Left renal cortex interstitium (tissue), 4 donors: ENCODE measurements at regions not wholly inside any gene's neighbourhood (a gene's known extent, or its start where the extent isn't known, plus 50 kb on each side); places are given as distances from the start of the nearest gene placed in this dataset.
A peak's percentile ranks its signal among the peaks of the same experiment; 100 is the strongest.
"Not testable (repeated sequence)": the region's sequence is repeated elsewhere in the genome, so short reads cannot be mapped to it uniquely, and the experiment has no call there.

ENCODE experiments used
- DNase-seq, 4 donors: peaks; one replicate each; pipeline ENCODE4 v3.0.0-alpha.2; 2013; ENCODE audit warnings: low read depth in 4 of 4, low spot score in 2 of 4, missing footprints in 1 of 4

DNA sequence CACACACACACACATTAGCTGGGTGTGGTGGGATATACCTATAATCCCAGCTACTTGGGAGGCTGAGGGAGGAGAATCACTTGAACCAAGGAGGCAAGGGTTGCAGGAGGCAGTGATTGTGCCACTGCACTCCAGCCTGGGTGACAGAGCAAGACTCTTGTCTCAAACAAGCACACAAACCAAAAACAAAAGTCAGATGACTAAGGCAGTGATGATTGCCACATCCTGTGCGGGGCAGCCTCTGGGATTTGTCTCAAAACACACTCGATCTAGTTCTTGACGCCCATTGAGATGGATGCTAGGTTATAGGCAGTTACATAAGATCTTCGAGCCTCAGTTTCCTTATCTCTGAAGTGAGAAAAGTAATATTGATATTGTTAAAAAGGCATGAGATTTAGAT lies 57.8 kb upstream of the NBPF8 start:
- DNase-seq, result not testable (repeated sequence)

DNA sequence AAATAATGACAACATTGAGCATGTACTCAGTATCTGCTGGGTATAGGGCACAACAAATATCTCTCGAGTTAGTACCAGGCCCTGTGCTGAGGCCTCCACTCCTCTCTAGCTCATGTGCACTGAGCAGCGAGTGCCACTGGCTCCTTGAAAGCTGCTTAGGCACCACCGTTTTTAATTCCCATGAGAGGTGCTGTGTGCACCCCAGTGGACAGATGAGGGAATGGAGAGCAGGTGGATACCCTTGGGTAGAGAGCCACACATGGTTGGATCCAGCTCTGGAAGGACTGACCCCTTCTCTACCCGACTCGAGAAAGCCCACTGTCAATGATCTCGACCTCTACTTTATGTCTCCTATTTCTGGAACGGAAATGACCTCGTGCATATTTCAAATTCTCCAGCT lies 58.7 kb upstream of the NBPF8 start:
- DNase-seq, result not testable (repeated sequence)

DNA sequence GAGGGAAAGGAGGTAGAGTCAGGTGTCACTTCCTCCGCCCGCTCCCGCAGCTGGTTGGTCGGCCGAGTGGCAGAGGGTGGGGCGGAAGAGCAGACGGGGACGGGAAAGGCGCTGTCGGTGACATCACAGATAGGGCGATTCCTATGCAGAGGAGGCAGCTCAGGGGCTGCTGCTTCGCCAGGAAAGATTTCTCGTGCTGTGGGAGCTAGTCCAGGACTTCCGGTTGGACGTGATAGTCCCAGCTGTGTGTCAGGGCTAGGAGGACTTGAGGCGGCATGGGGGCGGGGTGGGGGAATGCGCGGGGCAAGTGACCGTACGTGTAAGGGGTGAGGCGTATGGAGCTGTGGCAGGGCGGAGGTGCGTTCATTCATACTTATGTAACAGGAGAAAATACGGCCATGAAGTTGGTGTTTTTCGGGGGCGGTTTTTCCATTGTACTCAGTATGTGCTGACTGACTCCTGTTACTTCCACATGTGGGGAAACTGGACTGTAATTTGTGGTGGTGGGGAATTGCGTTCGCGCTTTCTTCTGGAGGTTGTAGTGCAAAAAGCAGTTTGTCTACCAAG lies 60.1 kb upstream of the NBPF8 start:
- DNase-seq, result peak; percentile 17 to 39 (median 38)

DNA sequence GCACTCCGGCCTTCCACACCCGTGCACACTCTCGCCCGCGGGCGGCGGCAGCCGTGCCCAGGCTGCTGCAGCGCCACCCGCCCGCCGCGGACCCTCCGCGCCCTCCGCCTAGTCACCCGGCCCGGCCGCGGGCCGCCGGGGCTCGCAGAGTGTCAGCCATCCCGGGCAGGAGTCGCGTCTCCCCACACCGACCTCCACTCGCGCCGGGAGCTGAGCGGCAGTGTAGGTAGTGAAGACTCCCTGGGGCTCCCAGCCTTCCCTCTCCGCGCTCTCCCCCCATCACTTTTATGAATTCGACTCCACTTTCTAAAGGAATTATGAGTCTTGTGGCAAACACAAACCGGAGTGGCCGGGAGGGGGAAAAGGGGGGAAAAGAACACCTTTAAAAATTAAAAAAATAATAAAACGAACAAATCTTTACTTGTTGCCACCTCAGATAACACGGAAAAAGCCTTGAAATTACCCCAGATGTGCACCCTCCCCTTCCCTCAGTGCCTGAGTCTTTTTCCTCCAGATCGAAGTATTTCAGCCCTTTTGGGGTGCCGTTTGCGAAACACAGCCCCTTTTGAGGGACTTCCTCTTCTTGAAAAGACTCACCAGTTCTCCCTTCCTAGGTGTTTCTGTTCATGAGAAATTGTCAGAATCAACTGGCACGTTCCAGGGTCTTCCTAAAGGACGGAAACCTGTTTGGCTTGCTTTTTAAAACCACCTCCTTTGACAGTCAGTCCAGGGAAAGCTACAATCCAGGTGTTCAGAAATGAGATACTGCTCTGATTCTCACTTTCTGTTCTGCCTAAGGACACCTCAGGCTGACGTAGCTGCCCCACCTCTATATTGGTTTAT lies 72.4 kb upstream of the NBPF8 start:
- not testable (repeated sequence) for DNase-seq

DNA sequence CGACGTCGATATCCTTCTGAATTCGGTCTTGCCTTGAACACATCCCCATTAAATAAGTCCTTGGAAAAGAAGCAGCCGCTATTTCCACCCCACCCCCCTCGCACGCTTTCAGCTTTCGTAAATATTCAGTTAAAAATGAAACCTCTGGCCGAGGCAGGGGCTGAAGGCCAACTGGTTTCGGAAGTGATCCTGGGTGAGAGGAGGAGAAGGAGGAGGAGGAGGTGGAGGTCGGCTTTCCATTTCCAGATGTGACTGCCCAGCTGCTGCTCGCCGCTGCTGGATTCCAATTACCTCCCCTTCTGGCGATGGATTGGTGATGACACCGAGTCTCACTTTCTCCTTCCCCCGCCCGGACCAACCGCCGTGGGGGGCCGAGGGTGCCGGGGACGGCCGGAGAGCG lies 73.1 kb upstream of the NBPF8 start:
- DNase-seq, result peak in 1 of 4 donors; percentile 14

DNA sequence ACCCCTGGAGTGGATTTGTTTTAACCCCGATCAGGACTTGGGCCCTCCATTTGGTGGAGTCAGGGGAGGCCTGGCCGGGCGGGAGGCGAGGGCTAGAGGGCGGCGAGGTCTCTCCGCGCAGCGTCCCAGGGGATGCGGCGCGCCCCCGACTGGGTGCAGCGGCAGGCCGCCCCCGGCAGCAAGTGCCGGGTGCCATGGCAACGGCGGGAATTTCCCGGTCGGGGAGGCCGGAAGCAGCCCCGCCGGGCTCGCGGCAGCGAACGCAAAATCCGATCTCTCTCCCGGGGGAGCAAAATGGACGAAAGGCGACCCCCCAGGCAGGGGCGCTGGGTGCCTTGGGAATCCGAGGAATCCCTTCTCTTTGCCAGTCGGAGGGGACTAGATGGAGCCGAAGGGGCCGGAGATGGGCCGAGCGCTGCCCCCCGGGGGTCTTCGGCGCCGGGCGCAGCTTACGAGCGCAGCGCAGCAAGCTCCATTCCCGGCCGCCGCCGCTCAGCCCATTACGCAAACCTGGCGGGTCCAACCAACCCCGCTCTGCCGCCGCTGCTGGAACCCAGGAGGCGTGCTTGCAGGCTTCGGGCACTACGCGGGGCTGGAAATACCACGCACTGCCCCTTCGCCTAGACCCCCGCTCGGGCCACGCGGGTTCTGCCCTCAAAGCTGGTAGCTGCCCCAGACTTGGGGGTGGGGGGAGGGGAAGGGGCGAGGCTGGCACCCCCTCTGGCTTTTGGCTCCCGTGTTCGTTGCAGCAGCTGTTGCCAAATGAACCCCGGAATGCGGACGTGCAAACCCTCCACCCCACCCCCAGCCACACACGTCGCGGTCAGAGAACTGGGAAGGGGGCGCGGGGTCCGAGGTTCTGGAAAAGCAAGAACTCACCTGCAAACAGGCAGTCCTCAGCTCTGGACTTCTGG lies 73.7 kb upstream of the NBPF8 start:
- DNase-seq, result not testable (repeated sequence)

DNA sequence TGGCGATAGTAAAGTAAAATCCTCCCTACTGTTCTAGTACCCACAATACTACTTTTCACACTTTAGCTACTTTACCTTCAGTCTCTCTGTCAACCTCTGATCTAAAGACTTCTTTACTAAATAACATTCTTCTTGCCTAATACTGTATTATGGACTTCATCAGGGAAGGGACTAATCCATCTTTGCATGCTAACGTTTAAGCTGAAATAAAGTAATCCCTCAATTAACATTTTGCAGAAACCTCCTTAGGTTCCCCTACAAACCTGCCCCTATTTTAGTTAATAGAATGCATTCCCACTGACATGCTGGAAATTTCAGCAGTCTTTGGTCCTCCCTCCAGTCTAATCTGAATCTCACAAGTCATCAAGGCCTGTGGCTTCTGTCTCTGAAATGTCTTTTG lies 99.1 kb upstream of the NBPF8 start:
- DNase-seq, result not testable (repeated sequence)

DNA sequence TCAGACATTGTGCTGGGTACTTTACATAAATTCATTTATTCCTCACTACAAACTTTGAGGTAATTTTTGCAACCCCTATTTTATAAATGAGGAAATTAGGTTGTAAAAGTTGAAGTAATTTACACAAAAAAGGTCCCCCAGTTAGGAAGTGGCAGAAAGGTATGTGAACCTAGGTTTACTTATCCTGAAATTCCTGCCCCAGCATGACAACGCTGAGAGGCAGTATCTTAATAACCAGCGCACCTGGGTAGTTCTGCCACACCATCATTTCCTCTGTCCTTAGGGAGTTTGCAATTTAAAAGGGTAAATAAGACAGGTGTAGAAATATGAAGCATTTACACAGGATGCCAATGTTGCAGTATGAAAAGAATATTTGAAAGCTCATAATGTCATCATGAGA lies 102.9 kb upstream of the NBPF8 start:
- DNase-seq, result not testable (repeated sequence)

DNA sequence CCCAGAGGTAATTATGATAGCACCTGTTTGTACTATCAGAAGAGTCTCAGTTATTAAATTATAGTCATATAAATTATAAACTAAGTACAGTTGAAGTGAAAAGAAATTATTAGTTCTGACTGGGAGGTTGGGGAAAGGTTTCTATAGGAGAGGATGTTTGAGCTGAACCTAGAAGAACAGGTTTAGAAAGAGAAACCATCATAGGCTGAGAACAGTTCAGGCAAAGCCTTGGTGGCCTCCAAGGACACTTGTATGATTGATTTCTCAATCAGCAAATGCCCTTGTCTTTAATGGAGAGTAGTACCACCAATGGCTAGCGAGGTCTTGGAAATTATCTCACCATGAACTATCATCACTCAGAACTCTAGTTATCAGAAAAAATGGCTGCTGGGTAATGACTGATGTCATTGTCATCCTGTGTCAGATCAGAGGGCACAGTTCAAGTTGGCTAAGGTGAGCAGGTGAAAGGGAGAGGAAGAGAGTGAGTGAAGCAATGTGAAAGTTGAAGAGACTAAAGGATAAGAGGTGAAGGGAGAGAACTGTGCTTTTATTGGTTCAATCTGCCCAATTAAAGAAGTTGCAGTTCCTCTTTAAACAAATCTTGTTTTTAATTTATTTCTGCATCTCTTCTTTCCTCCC lies 105.8 kb upstream of the NBPF8 start:
- not testable (repeated sequence) for DNase-seq

DNA sequence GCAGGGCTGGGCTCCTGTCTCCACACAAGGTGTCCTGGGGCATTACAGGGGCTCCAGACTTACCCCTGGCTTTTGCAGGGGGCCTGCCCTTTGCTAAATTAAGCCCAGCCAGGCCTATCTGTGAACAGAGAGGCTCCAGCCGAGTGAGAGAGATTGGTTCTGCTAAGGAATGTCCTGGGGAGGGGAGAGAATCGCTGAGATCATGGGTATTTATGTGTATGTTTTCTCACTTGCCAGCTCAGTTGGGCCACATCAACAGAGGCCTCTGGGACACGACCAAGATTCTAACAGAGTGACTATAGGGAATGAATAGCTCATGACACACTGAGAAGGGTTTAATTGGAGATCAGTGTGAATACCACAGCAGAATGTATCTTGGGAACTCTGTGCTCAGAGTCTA lies 109.8 kb upstream of the NBPF8 start:
- not testable (repeated sequence) for DNase-seq

DNA sequence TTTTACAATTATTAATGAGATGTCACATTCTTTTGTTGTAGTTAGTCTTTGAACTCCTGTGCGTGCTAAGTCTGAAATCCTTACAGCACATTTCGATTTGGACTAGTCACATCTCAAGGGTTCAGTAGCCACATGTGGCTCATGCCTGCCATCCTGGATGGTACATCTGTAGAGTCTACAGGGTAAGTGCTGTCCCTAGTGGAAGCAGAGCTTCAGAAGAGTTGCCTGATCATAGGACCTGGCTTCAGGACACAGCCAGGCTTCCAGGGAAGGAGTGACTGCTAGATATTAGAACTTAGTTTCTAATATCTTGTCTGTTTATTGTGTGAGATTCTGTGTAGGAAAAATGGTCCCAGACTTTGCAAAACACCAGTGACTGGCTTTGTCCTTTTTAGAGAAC lies 110.5 kb upstream of the NBPF8 start:
- DNase-seq, result not testable (repeated sequence)

DNA sequence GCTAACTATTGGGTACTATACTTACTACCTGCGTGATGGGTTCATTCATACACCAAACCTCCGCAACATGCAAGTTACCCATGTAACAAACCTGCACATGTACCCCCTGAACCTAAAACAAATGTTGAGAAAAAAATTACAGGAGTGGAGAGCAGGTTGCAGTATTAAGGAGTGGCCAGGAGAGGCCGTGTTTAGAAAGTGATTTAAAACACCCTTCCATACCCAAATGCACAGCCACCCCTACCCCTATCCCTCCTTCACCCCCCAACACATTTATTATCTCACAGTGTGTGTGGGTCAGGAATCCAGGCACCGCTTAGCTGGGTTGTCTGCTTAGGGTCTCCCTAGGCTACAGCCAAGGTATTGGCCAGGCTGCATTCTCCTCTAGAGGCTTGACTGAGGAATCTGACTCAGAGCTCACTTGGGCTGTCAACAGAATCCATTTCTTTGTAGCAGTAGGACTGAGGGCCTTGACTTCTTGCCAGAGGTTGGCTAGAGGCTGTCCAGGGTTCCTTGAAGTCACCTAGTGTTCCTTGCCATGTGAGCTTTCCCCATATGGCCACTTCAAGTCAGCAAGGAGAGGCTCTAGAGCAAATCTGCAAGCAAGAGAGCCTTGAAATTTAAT lies 115.3 kb upstream of the NBPF8 start:
- not testable (repeated sequence) for DNase-seq

DNA sequence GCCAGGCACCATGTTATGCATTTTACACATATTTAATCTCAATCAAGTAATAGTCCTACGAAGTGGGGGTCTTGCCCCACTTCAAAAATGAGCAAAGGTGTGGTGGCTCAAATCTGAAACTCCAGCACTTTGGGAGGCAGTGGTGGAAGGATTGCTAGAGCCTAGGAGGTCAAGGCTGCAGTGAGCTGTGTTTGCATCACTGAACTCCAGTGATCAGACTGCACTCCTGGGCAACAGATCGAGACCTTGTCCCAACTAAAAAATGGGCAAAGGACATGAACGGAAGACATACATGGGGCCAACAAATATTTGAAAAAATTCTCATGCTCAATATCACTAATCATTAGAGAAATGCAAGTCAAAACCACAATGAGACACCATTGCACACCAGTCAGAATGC lies 116.3 kb upstream of the NBPF8 start:
- DNase-seq, result not testable (repeated sequence)

DNA sequence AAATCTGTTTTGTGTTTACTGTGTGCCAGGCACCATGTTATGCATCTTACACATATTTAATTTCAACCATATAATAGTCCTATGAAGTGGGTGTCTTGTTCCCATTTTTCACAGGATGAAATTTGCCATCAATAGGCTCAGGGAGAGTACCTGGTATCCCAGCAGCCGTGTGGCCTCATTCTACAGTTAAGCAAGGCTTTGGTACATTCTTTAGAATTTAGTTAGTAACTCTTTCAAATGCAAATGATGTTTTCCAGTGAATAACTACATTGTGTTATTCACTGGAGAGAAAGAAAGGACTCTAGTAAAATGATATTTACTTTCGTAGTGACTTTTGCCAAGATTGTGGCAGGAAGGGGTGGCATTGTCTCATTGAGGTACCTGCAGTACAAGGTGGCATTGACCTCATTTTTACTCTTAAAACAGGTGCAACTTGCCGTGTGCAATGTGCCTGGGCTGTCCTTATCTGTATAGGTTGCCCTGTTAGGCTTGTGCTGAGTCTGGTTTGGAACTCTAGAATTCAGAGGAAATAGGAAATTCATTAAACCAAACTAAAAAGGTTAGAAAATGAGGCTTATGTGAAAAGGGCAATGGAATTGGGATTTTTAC lies 117.4 kb upstream of the NBPF8 start:
- DNase-seq, result not testable (repeated sequence)

DNA sequence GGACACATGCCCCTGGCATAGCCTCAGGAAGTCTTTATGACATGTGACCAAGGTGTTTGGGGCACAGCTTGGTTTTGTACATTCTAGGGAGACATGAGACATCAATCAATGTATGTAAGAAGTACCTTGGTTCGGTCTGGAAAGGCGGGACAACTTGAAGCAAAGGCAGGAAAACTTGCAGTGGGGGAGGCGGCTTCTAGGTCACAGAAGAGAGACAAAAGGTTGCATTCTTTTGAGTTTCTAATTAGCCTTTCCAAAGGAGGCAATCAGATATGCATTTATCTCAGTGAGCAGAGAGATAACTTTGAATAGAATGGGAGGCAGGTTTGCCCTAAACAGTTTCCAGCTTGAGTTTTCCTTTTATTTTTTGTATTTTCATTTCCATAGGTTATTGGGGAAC lies 113.8 kb upstream of the SEC22B start:
- DNase-seq, result not testable (repeated sequence)

DNA sequence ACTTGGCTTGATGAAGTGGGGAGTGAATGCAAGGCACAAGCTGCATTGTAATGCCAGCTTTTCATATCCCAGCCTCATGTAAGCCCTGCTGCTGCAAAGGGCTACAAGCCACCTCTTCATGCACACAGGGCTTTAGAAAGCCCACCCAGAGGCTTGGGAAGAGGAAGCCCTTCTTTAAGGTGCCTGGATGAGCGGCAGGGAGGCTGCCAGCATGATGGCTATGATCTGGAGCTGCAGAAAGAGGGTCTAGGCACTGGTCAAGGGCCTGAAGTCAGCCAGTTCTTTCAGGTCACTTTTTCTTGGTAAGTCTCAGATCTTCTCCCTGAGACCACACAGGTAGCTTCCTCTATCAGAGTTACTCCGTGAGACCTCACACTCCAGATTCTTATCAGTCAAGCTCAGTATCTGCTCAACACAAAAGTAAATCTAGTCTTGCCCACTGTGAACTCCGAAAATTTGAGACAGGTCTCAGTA lies 113.3 kb upstream of the SEC22B start:
- not testable (repeated sequence) for DNase-seq

DNA sequence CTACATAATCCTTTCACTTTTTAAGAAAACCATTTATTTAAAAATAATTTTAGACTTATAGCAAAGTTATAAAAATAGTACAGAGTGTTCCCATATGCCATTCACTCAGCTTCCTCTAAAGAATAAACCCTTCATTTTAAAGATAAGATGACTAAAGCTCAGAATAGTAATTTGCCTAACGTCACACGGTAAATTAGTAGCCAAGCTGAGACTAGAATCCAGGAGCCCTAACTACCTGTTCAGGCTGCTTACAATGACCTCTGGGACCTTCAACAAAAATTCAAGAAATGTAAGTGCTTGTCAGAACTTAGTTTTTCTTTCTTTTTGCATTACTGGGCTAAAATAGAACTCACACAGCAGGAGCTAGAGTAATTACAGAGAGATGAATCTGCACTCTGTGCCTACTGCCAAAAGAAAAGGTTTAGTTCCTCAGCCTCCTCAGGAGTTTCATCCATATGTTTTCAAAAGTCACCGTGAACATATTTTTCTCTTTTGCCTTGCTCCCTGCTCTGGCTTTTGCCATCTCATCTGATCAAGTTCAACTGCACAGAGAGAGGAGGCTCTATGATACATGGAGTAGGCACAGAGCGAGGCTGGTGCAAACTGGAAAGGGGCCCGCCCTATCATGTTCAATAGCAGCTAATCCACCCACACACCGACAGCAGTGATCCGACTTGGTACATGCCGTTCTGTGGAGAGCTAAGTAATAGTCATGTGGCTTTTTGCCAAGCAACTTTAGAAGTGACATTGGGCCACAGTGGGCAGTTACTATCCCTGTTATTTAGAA lies 112.7 kb upstream of the SEC22B start:
- not testable (repeated sequence) for DNase-seq

DNA sequence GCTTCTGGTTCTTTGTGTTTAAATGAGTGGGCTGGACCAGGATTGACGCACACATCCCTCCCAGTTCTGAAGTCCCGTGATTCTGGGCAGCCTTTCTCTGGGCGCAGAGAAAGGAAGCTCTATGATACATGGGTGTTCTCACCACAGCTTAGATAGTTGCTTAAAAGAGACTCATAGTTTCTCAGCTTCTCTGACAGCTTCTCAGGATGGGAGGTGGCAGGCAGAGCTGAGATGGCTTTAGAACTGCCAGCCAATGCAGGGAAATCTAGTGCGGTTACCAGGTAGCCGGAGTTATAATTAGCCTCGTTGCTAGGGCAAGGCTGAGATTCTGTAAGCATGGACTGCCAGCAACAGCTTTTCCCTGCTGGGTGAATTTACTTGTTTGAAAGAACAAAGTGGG lies 111.8 kb upstream of the SEC22B start:
- not testable (repeated sequence) for DNase-seq
